ENCODE measurements at regions not wholly inside any gene's neighbourhood (a gene's known extent, or its start where the extent isn't known, plus 50 kb on each side); places are given as distances from the start of the nearest gene placed in this dataset.

- Mint-ChIP-seq H3K4me1 (no peaks in the 10 kb centered on the region), H3K9me3 (peaks cover 6% of the 10 kb centered on the region), H3K27ac (no peak overlapping the region), H3K27me3 (ENCODE audit: low read depth, poor library complexity) (peaks cover 5% of the 10 kb centered on the region), H3K36me3 (ENCODE audit: low read depth) (no peaks in the 10 kb centered on the region), H3K4me3 (no peak overlapping the region)
- DNase-seq = no peak
- no peak for TF ChIP-seq CTCF (IDR thresholded peaks at IDR 0.05)
Measured at GRCh38 chr15:62240121-62241096, 75.3 kb upstream of the C2CD4B start.

GRCh38 chr15:62241135-62241770 is 76.2 kb upstream of the C2CD4B start:
- peak; percentile 49 for DNase-seq
- no peaks in the 10 kb centered on the region for H3K36me3 Mint-ChIP-seq (ENCODE audit: low read depth)
- H3K9me3 Mint-ChIP-seq = peaks cover 6% of the 10 kb centered on the region
- peaks cover 6% of the 10 kb centered on the region for H3K4me1 Mint-ChIP-seq
- peak; percentile 47 for TF ChIP-seq CTCF (IDR thresholded peaks at IDR 0.05)
- H3K4me3 Mint-ChIP-seq = no peak overlapping the region
- H3K27me3 Mint-ChIP-seq (ENCODE audit: low read depth, poor library complexity) = peaks cover 10% of the 10 kb centered on the region
- no peak overlapping the region for H3K27ac Mint-ChIP-seq

- H3K4me1 Mint-ChIP-seq = peaks cover 6% of the 10 kb centered on the region
- peaks cover 18% of the 10 kb centered on the region for H3K27me3 Mint-ChIP-seq (ENCODE audit: low read depth, poor library complexity)
- TF ChIP-seq CTCF (IDR thresholded peaks at IDR 0.05) = no peak
- no peaks in the 10 kb centered on the region for H3K36me3 Mint-ChIP-seq (ENCODE audit: low read depth)
- H3K9me3 Mint-ChIP-seq = peaks cover 2% of the 10 kb centered on the region
- no peak overlapping the region for H3K27ac Mint-ChIP-seq
- DNase-seq = no peak
- no peak overlapping the region for H3K4me3 Mint-ChIP-seq
Measured at GRCh38 chr15:62242999-62243398, 77.9 kb upstream of the C2CD4B start.

- TF ChIP-seq CTCF (IDR thresholded peaks at IDR 0.05) = no peak
- no peak overlapping the region for H3K4me3 Mint-ChIP-seq
- DNase-seq = no peak
Measured at GRCh38 chr15:62244762-62245161, 79.7 kb upstream of the C2CD4B start.

GRCh38 chr15:62248277-62248984 is 83.3 kb upstream of the C2CD4B start:
- Mint-ChIP-seq H3K27ac (no peak overlapping the region), H3K9me3 (no peaks in the 10 kb centered on the region)

More at GRCh38 chr15:62244762-62245161, 79.7 kb upstream of the C2CD4B start:
- Mint-ChIP-seq H3K27ac (no peak overlapping the region), H3K9me3 (no peaks in the 10 kb centered on the region), H3K27me3 (ENCODE audit: low read depth, poor library complexity) (peaks cover 21% of the 10 kb centered on the region), H3K36me3 (ENCODE audit: low read depth) (no peaks in the 10 kb centered on the region), H3K4me1 (peaks cover 11% of the 10 kb centered on the region)

More at GRCh38 chr15:62248277-62248984, 83.3 kb upstream of the C2CD4B start:
- no peaks in the 10 kb centered on the region for H3K36me3 Mint-ChIP-seq (ENCODE audit: low read depth)
- H3K4me3 Mint-ChIP-seq = no peak overlapping the region
- H3K4me1 Mint-ChIP-seq = peaks cover 31% of the 10 kb centered on the region
- no peak for DNase-seq
- peaks cover 26% of the 10 kb centered on the region for H3K27me3 Mint-ChIP-seq (ENCODE audit: low read depth, poor library complexity)
- no peak for TF ChIP-seq CTCF (IDR thresholded peaks at IDR 0.05)
